ENCODE measurements at regions not wholly inside any gene's neighbourhood (a gene's known extent, or its start where the extent isn't known, plus 50 kb on each side); places are given as distances from the start of the nearest gene placed in this dataset.

- Histone ChIP-seq H3K9ac (ENCODE audit: control insufficient read depth, insufficient read depth, low read length) (no peak overlapping the region), H4K20me1 (ENCODE audit: control insufficient read depth, insufficient read depth) (no peaks in the 10 kb centered on the region), H3K4me3 (no peak overlapping the region), H2AFZ (ENCODE audit: control insufficient read depth, low read depth, low read length) (peak overlapping the region; percentile 72), H3K4me2 (ENCODE audit: control insufficient read depth, insufficient read depth) (no peak overlapping the region; the same call in 1 of the 2 replicates), H3K4me1 (ENCODE audit: control insufficient read depth, insufficient read depth, low read length) (peaks cover 9% of the 10 kb centered on the region), H3K36me3 (ENCODE audit: control insufficient read depth in 2 of 2, insufficient read depth in 2 of 2, low read length in 1 of 2) (no peaks in the 10 kb centered on the region), H3K27me3 (replicated peaks in 1 of 2; ENCODE audit: control insufficient read depth in 2 of 2, insufficient read depth in 2 of 2, low read length in 1 of 2) (no peaks in the 10 kb centered on the region), H3K9me3 (replicated peaks; ENCODE audit: control insufficient read depth, insufficient read depth, low read length) (no peaks in the 10 kb centered on the region), H3K27ac (ENCODE audit: control insufficient read depth, insufficient read depth) (peak overlapping the region; percentile 37; the same call in 1 of the 2 replicates), H3K79me2 (ENCODE audit: control insufficient read depth, insufficient read depth, low read length) (no peaks in the 10 kb centered on the region)
- peak; percentile 90 for ATAC-seq
- POLR2A ChIA-PET, result no interaction called here
- in situ Hi-C loops (cut with MboI) (no loop called here), intact Hi-C loops (cut with micrococcal nuclease; ENCODE audit: unreplicated experiment) (no loop called here)
- DNase-seq (ENCODE audit: low read depth, low spot score), result peak; percentile 53
- no TSS peak for BruUV-seq (replicated peaks)
- SMC1A ChIA-PET (ENCODE audit: uncharacterized antibody, unreplicated experiment), result interaction anchor here (1.4 kb wide), 1 partner anchor 11 kb away, joined by 3 read pairs; no protein-coding TSS in a partner anchor
- peak; percentile 89 for FAIRE-seq
- WGBS (ENCODE audit: insufficient coverage, insufficient replicate concordance, low lambda C conversion rate, missing lambda C conversion rate), result 8% methylated on average over 7 of the region's 7 CpGs
- RAD21 ChIA-PET (ENCODE audit: unreplicated experiment), result no interaction called here
- CTCF ChIA-PET, result interaction anchor here (1.1 kb wide), 1 partner anchor 63 kb away, joined by 3 read pairs; no protein-coding TSS in a partner anchor
- TF ChIP-seq E4F1 (IDR thresholded peaks at IDR 0.05; ENCODE audit: borderline replicate concordance, partially characterized antibody), result no peak
- TF ChIP-seq, protein P1, sequence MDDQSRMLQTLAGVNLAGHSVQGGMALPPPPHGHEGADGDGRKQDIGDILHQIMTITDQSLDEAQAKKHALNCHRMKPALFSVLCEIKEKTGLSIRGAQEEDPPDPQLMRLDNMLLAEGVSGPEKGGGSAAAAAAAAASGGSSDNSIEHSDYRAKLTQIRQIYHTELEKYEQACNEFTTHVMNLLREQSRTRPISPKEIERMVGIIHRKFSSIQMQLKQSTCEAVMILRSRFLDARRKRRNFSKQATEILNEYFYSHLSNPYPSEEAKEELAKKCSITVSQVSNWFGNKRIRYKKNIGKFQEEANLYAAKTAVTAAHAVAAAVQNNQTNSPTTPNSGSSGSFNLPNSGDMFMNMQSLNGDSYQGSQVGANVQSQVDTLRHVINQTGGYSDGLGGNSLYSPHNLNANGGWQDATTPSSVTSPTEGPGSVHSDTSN (IDR thresholded peaks at IDR 0.05; ENCODE audit: insufficient replicate concordance, low read depth, low read length), result no peak
- peak; percentile 30; the same call in 1 of the 2 replicates for TF ChIP-seq SPI1 (IDR thresholded peaks at IDR 0.05; ENCODE audit: borderline replicate concordance, insufficient read depth, low read depth, low read length)
- TF ChIP-seq BCL3 (IDR thresholded peaks at IDR 0.05; ENCODE audit: borderline replicate concordance, insufficient read depth, low read depth, low read length, poor library complexity, severe bottlenecking), result no peak
- no peak for TF ChIP-seq RELA (IDR thresholded peaks at IDR 0.05; ENCODE audit: borderline replicate concordance, partially characterized antibody)
- TF ChIP-seq EGR1 (IDR thresholded peaks at IDR 0.05; ENCODE audit: borderline replicate concordance in 1 of 2, low read depth in 2 of 2, low read length in 2 of 2), result no peak
- no peak for TF ChIP-seq CHD4 (IDR thresholded peaks at IDR 0.05)
- TF ChIP-seq CBFB (IDR thresholded peaks at IDR 0.05; ENCODE audit: low read depth), result no peak
- no peak for TF ChIP-seq ELK1 (IDR thresholded peaks at IDR 0.05; ENCODE audit: low read depth, low read length)
- TF ChIP-seq PAX5 (IDR thresholded peaks at IDR 0.05; ENCODE audit: borderline replicate concordance, low read depth, low read length), result no peak
- no peak for TF ChIP-seq YY1 (IDR thresholded peaks at IDR 0.05; ENCODE audit: low read depth, low read length)
- peak; percentile 26; the same call in 1 of the 2 replicates for TF ChIP-seq ATF7 (IDR thresholded peaks at IDR 0.05; ENCODE audit: low read depth)
- no peak for TF ChIP-seq SP1 (IDR thresholded peaks at IDR 0.05; ENCODE audit: low read depth, low read length)
- TF ChIP-seq BCL11A (IDR thresholded peaks at IDR 0.05; ENCODE audit: low read depth, low read length), result no peak
- no peak for TF ChIP-seq NKRF (conservative IDR thresholded peaks at IDR 0.05)
- TF ChIP-seq MAX (IDR thresholded peaks at IDR 0.05; ENCODE audit: low read depth, low read length), result peak; percentile 66; the same call in 1 of the 2 replicates
These were observed 136.9 kb downstream of the CD83 start for GRCh38 chr6:14254505-14254904.

Data from GM12878 (cell line).